Testis (tissue), 2 donors: ENCODE measurements at regions not wholly inside any gene's neighbourhood (a gene's known extent, or its start where the extent isn't known, plus 50 kb on each side); places are given as distances from the start of the nearest gene placed in this dataset.
"Not testable (repeated sequence)": the region's sequence is repeated elsewhere in the genome, so short reads cannot be mapped to it uniquely, and the experiment has no call there.

Source experiments
- CTCF ChIP-seq, 3 experiments: fragments of 450-650 bp in 2 of 3; fragments of 200-600 bp in 1 of 3; sonication (generic) in 1 of 3; IDR thresholded peaks; one replicate each; pipeline ENCODE4 v1.5.1; 2016 to 2019; ENCODE audit warnings: antibody characterized with exemption in 3 of 3, mild to moderate bottlenecking in 2 of 3, moderate library complexity in 1 of 3
- POLR2A ChIP-seq: fragments of 450-650 bp; IDR thresholded peaks from one replicate; pipeline ENCODE4 v1.6.1; 2017; ENCODE audit warnings: antibody characterized with exemption, mild to moderate bottlenecking, moderate library complexity

- TF ChIP-seq POLR2A; CTCF (IDR thresholded peaks at IDR 0.05): not testable (repeated sequence)
Observed at GRCh38 chr7:109647263-109647662, 1077.6 kb downstream of the DNAJB9 start.
